GM23338 (cell line): ENCODE measurements at regions not wholly inside any gene's neighbourhood (a gene's known extent, or its start where the extent isn't known, plus 50 kb on each side); places are given as distances from the start of the nearest gene placed in this dataset.

ENCODE experiments used
- ATAC-seq: fragments of 200-7000 bp; cut with Tn5 transposase; 3 replicates; pipeline ENCODE4 v1.9.1; 2020
- DNase-seq: peaks from one replicate; pipeline ENCODE4 v3.0.0-alpha.2; 2015; ENCODE audit warnings: low spot score
- H2AFZ ChIP-seq: fragments of 200-600 bp; sonication (generic); 2 replicates; pipeline ENCODE4 v1.8.0; 2016; ENCODE audit warnings: antibody characterized with exemption, mild to moderate bottlenecking, moderate library complexity
- H3F3A ChIP-seq: fragments of 200-600 bp; sonication (generic); replicated peaks from 2 replicates; pipeline ENCODE4 v1.8.0; 2017; ENCODE audit warnings: antibody characterized with exemption, mixed run types, low read depth
- H3K27ac ChIP-seq: fragments of 200-600 bp; sonication (generic); 2 replicates; pipeline ENCODE4 v1.6.1; 2016; ENCODE audit warnings: low read depth
- H3K27me3 ChIP-seq: fragments of 200-600 bp; sonication (generic); 2 replicates; pipeline ENCODE4 v1.8.0; 2016; ENCODE audit warnings: mild to moderate bottlenecking, mixed run types, moderate library complexity; ENCODE audit not compliant: insufficient read depth
- H3K36me3 ChIP-seq: fragments of 200-600 bp; sonication (generic); 2 replicates; pipeline ENCODE4 v1.8.0; 2016; ENCODE audit warnings: mild to moderate bottlenecking; ENCODE audit not compliant: insufficient read depth
- H3K4me1 ChIP-seq: fragments of 200-600 bp; sonication (generic); 2 replicates; pipeline ENCODE4 v1.8.0; 2016; ENCODE audit warnings: mild to moderate bottlenecking, moderate library complexity; ENCODE audit not compliant: insufficient read depth
- H3K4me2 ChIP-seq: fragments of 200-600 bp; sonication (generic); 2 replicates; pipeline ENCODE4 v1.7.1; 2017; ENCODE audit warnings: mixed run types
- H3K4me3 ChIP-seq: fragments of 200-600 bp; sonication (generic); 2 replicates; pipeline ENCODE4 v1.6.1; 2016; ENCODE audit warnings: mixed run types
- H3K79me2 ChIP-seq: fragments of 200-600 bp; sonication (generic); replicated peaks from 2 replicates; pipeline ENCODE4 v1.8.0; 2017; ENCODE audit warnings: mild to moderate bottlenecking; ENCODE audit not compliant: insufficient read depth
- H3K9me2 ChIP-seq: fragments of 200-600 bp; sonication (generic); 2 replicates; pipeline ENCODE4 v1.8.0; 2017; ENCODE audit not compliant: insufficient read depth
- H4K20me1 ChIP-seq: fragments of 200-600 bp; sonication (generic); replicated peaks from 2 replicates; pipeline ENCODE4 v1.8.0; 2017; ENCODE audit warnings: mild to moderate bottlenecking; ENCODE audit not compliant: insufficient read depth
- H3K27ac Mint-ChIP-seq: 2 replicates; pipeline ENCODE4 v1.8.0; 2020; ENCODE audit warnings: inconsistent platforms, mild to moderate bottlenecking, moderate library complexity, mixed read lengths
- H3K27me3 Mint-ChIP-seq: 3 replicates; pipeline ENCODE4 v1.8.0; 2022; ENCODE audit warnings: low read depth, mild to moderate bottlenecking, moderate library complexity, mixed read lengths, inconsistent platforms; ENCODE audit not compliant: insufficient read depth, poor library complexity
- H3K36me3 Mint-ChIP-seq: 3 replicates; pipeline ENCODE4 v1.8.0; 2021; ENCODE audit warnings: low read depth, mild to moderate bottlenecking, inconsistent platforms, moderate library complexity, mixed read lengths
- H3K4me1 Mint-ChIP-seq: 3 replicates; pipeline ENCODE4 v1.8.0; 2020; ENCODE audit warnings: mild to moderate bottlenecking, inconsistent platforms, mixed read lengths
- H3K4me3 Mint-ChIP-seq: 3 replicates; pipeline ENCODE4 v1.8.0; 2021; ENCODE audit warnings: moderate library complexity, mild to moderate bottlenecking, inconsistent platforms, mixed read lengths
- H3K9me3 Mint-ChIP-seq: 3 replicates; pipeline ENCODE4 v1.8.0; 2020; ENCODE audit warnings: moderate library complexity, mild to moderate bottlenecking, inconsistent platforms, mixed read lengths
- CREB1 ChIP-seq: fragments of 250-450 bp; sonication (Bioruptor Pico); IDR thresholded peaks from 2 replicates; pipeline ENCODE4 v1.5.0; 2020; ENCODE audit warnings: low read depth, mild to moderate bottlenecking, moderate library complexity
- ETS1 ChIP-seq: IDR thresholded peaks from 2 replicates; pipeline ENCODE4 v1.6.1; 2016; ENCODE audit warnings: antibody characterized with exemption
- REST ChIP-seq: IDR thresholded peaks from one replicate; pipeline ENCODE4 v1.6.1; 2018; ENCODE audit warnings: antibody characterized with exemption; ENCODE audit not compliant: unreplicated experiment
- STAT1 ChIP-seq: IDR thresholded peaks from one replicate; pipeline ENCODE4 v1.6.1; 2016; ENCODE audit warnings: antibody characterized with exemption; ENCODE audit not compliant: unreplicated experiment
- ZNF462 ChIP-seq: fragments of 250-450 bp; sonication (Bioruptor Pico); IDR thresholded peaks from 2 replicates; pipeline ENCODE4 v1.5.0; 2020; ENCODE audit warnings: mild to moderate bottlenecking, moderate library complexity

- no peak for TF ChIP-seq ZNF462 (CRISPR knock-in tag)
- no peak for TF ChIP-seq STAT1
These were observed 117.1 kb downstream of the MED10 start (continued) for GRCh38 chr5:6261256-6261655.

GRCh38 chr5:6260846-6261245, 117.5 kb downstream of the MED10 start:
- H3K27ac ChIP-seq: no peak overlapping the region
- no peaks in the 10 kb centered on the region for H3K36me3 Mint-ChIP-seq
- TF ChIP-seq REST (no peak), CREB1 (CRISPR knock-in tag) (no peak), ETS1 (no peak), ZNF462 (CRISPR knock-in tag) (no peak)

More at GRCh38 chr5:6260846-6261245, 117.5 kb downstream of the MED10 start:
- no peaks in the 10 kb centered on the region for H3F3A ChIP-seq
- H3K79me2 ChIP-seq: no peaks in the 10 kb centered on the region
- ATAC-seq: no peak
- no peak for DNase-seq
- no peaks in the 10 kb centered on the region for H3K4me1 ChIP-seq
- H3K4me3 Mint-ChIP-seq: no peak overlapping the region
- H3K27me3 ChIP-seq: no peaks in the 10 kb centered on the region
- no peak overlapping the region for H3K27ac Mint-ChIP-seq
- no peak overlapping the region for H2AFZ ChIP-seq
- no peak overlapping the region for H3K4me2 ChIP-seq
- H4K20me1 ChIP-seq: no peaks in the 10 kb centered on the region
- H3K36me3 ChIP-seq: no peaks in the 10 kb centered on the region
- peaks cover 2% of the 10 kb centered on the region for H3K27me3 Mint-ChIP-seq
- no peak overlapping the region for H3K4me3 ChIP-seq
- H3K9me3 Mint-ChIP-seq: peaks cover 8% of the 10 kb centered on the region
- H3K4me1 Mint-ChIP-seq: no peaks in the 10 kb centered on the region; the same call in 1 of the 3 replicates
- H3K9me2 ChIP-seq: peaks cover 6% of the 10 kb centered on the region; the same call in 1 of the 2 replicates
